ENCODE measurements at regions not wholly inside any gene's neighbourhood (a gene's known extent, or its start where the extent isn't known, plus 50 kb on each side); places are given as distances from the start of the nearest gene placed in this dataset.

DNA sequence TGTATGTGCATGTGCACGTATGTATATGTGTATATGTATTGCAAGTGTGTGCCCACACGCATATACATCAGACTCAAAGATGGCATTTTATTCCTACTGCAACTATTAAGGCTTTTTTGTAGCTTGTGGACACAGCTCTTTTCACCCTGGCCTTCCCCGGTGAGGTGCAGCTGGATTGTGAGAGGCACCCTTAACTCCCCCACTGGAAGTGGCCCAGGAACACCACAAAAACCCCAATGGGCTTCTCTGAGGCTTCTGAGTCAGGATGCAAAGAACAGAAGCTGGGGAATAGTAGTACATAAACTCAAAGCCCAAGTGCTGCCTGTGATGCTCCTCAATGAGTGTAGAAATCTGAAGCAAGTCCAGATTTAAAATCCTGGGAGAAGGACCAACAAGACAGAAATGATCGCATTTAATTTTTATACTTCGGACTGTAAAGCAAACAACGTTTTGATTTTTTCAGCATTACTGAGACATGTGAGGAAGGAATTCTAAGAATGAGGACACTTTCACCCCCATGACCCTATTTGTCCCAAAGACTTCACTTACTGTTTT, 369.2 kb upstream of the MGMT start:
- no peak for DNase-seq (ENCODE audit: low spot score)
- TF ChIP-seq, protein P1, sequence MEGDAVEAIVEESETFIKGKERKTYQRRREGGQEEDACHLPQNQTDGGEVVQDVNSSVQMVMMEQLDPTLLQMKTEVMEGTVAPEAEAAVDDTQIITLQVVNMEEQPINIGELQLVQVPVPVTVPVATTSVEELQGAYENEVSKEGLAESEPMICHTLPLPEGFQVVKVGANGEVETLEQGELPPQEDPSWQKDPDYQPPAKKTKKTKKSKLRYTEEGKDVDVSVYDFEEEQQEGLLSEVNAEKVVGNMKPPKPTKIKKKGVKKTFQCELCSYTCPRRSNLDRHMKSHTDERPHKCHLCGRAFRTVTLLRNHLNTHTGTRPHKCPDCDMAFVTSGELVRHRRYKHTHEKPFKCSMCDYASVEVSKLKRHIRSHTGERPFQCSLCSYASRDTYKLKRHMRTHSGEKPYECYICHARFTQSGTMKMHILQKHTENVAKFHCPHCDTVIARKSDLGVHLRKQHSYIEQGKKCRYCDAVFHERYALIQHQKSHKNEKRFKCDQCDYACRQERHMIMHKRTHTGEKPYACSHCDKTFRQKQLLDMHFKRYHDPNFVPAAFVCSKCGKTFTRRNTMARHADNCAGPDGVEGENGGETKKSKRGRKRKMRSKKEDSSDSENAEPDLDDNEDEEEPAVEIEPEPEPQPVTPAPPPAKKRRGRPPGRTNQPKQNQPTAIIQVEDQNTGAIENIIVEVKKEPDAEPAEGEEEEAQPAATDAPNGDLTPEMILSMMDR (IDR thresholded peaks at IDR 0.05; ENCODE audit: extremely low read depth, insufficient read depth, missing control alignments): no peak
- in situ Hi-C loops (cut with MboI; ENCODE audit: low pct_unique_long_range_greater_than_20kb, low sequenced_read_pairs, unreplicated experiment): no loop called here

DNA sequence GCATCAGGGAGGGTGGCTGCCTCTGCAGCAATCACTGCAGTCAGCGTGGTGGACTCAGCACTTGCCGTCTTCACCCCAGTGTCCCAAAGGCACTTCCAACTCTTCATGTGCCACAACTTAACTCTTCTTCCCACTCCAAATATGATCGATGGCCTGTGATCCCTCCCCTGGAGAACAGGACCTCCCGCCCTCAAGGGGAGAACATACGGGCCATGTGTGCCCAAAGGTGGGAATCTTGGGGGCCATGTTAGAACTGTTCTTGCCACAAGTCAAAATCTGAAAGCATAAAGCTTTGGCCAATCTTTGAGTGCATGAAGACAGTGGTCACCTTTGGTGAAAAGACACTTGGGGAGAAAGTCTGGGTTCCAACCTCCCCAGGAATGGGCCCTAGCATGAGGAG, 368.5 kb upstream of the MGMT start:
- no peak for DNase-seq (ENCODE audit: low spot score)
- TF ChIP-seq, protein P1 (IDR thresholded peaks at IDR 0.05; ENCODE audit: extremely low read depth, insufficient read depth, missing control alignments): no peak
- in situ Hi-C loops (cut with MboI; ENCODE audit: low pct_unique_long_range_greater_than_20kb, low sequenced_read_pairs, unreplicated experiment): no loop called here

DNA sequence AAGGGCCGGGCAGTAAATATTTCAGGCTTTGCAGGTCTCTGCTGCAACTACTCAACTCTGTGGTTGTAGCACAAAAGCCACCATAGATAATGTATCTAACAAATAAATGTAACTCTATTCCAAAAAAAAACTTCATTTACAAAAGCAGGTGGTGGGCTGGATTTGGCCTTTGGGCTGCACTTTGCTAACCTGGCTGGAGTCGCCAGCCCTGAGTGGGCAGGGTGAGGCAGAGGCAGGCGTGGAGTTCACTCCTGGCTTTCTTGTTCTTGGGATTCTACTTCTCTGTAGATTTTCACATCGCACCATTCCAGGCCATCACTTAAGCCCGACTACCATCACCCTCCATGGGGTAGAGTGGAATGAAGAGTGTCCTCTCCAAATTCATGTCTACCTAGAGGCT, 367.6 kb upstream of the MGMT start:
- TF ChIP-seq, protein P1 (IDR thresholded peaks at IDR 0.05; ENCODE audit: extremely low read depth, insufficient read depth, missing control alignments): no peak
- DNase-seq (ENCODE audit: low spot score): no peak
- in situ Hi-C loops (cut with MboI; ENCODE audit: low pct_unique_long_range_greater_than_20kb, low sequenced_read_pairs, unreplicated experiment): no loop called here

DNA sequence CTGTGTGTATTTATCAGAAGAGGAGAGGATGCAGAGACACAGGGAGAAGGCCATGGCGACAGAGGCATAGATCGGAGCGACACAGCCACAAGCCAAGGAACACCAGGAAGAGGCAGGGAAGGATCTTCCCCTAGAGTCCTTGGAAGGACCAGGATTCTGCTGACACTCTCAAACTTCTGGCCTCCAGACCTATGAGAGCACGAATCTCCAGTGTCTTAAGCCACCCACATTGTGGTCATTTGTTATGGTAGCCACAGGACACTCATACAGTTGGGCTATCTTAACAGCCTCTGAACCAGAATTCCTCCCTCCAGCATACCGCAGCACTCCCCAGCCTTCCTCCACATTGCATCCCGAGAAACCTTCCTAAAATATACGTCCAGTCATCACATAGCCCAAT, 367.0 kb upstream of the MGMT start:
- in situ Hi-C loops (cut with MboI; ENCODE audit: low pct_unique_long_range_greater_than_20kb, low sequenced_read_pairs, unreplicated experiment): no loop called here
- DNase-seq (ENCODE audit: low spot score): no peak
- TF ChIP-seq, protein P1 (IDR thresholded peaks at IDR 0.05; ENCODE audit: extremely low read depth, insufficient read depth, missing control alignments): no peak

DNA sequence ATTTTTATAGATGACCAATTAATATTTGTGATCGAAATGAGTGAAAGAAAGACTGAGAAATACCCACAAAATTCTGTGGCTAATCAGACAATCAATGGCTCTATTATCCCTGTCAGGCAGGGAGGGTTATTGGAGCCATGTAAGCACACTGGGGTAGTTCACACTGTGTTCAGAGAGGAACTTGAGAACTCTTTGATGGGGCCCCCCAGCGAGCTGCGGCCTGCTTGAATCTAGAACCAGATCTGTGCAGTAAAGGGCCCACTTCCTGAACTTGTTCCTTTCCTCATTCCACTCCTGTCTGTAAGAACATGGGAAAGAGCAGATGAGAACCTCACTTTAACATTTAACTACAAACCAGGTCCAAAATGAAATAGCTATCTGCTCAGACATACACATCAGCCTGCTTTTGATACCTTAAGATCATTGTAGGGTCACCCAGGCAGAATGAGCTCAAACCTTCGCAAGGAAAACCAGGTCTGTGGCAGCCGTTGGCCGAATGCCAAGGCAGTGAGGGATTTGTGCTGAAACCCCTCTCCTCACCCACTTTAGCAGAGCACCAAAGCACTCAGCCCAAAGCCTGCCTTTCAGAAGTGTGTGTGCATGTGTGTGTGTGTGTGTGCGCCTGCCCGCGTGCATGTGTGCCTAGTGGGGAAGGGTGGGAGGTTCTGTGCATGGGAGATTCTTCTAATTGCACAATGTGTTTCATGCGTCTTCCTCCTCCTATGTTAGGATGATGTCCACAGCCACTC, 365.6 kb upstream of the MGMT start:
- in situ Hi-C loops (cut with MboI; ENCODE audit: low pct_unique_long_range_greater_than_20kb, low sequenced_read_pairs, unreplicated experiment): no loop called here
- no peak for DNase-seq (ENCODE audit: low spot score)
- TF ChIP-seq, protein P1 (IDR thresholded peaks at IDR 0.05; ENCODE audit: extremely low read depth, insufficient read depth, missing control alignments): no peak

DNA sequence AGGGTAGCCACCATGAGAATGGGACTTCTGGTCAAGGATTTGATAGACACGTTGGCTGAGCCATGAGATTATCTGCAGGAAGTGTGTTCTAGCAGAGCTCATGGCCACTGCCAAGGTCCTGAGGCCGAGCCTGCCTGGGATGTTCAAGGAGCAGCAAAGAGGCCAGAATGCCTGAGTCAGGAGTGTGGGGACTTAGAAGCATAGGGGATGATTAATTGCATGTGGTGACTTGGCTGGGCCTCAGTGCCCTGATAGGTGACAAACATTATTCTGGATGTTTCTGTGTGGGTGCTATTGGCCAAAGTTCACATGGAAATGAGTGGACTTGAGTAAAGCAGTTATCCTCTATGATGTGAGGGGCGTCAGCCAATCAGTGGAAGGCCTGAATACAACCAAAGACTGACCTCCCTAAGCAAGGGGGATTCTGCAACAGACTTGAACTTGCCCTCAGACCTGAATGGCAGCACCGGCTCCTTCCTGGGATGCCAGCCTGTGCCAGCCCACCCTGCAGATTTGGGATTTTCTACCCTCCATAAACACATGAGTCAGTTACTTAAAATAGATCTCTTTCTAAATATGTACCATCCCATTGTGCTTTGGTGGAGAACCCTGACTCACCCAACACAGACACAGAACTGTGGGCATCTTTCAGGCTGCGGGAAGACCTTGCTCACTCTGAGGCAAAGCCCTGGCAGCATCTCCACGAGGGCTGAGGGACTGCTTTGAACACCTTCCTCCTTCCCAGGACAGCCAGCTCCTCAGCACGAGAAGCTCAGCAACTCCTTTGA, 363.9 kb upstream of the MGMT start:
- no peak for DNase-seq (ENCODE audit: low spot score)
- in situ Hi-C loops (cut with MboI; ENCODE audit: low pct_unique_long_range_greater_than_20kb, low sequenced_read_pairs, unreplicated experiment): no loop called here

More for the DNA sequence above, 363.9 kb upstream of the MGMT start:
- TF ChIP-seq, protein P1 (IDR thresholded peaks at IDR 0.05; ENCODE audit: extremely low read depth, insufficient read depth, missing control alignments): no peak
